ENCODE measurements at regions not wholly inside any gene's neighbourhood (a gene's known extent, or its start where the extent isn't known, plus 50 kb on each side); places are given as distances from the start of the nearest gene placed in this dataset.
A peak's percentile ranks its signal among the peaks of the same experiment; 100 is the strongest.
"Not testable (repeated sequence)": the region's sequence is repeated elsewhere in the genome, so short reads cannot be mapped to it uniquely, and the experiment has no call there.

DNA sequence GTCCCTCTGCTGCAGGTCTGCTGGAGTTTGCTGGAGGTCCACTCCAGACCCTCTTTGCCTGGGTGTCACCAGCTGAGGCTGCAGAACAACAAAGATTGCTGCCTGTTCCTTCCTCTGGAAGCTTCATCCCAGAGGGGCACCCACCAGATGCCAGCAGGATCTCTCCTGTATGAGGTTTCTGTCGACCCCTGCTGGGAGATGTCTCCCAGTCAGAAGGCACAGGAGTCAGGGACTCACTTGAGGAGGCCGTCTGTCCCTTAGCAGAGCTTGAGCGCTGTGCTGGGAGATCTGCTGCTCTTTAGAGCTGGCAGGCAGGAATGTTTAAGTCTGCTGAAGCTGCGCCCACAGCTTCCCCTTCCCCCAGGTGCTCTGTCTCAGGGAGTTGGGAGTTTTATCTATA, 196.2 kb downstream of the C4orf33 start:
- not testable (repeated sequence) for H3K27me3 Mint-ChIP-seq (ENCODE audit: low read depth in 3 of 3); DNase-seq; H3K27ac Mint-ChIP-seq; H3K36me3 Mint-ChIP-seq; H3K4me1 Mint-ChIP-seq; H3K4me3 Mint-ChIP-seq
- peaks cover 0 to 16% (median 2%) of the 10 kb centered on the region in 6 donors for H3K9me3 Mint-ChIP-seq

DNA sequence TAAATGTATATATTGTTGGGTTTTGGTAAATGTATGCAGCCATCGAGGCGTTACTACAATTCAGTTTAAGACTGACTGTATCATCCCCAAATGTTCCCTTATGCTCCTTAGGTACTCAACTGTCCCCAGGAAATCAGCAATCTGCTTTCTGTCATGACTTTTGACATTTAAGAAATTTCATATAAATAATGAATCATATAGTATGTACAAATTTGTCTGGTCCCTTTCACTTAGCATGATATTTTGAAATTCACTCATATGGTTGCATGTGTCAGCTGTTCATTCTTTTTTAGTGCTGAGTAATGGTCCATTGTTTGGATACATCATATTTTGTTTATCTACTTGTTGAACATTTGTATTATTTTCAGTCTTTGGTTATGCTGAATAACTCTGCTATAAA, 218.8 kb downstream of the C4orf33 start:
- Mint-ChIP-seq H3K36me3 (no peaks in the 10 kb centered on the region), H3K9me3 (no peaks in the 10 kb centered on the region), H3K4me1 (no peaks in the 10 kb centered on the region), H3K27me3 (ENCODE audit: low read depth in 3 of 3) (peaks cover 0 to 3% (median 3%) of the 10 kb centered on the region in 3 donors), H3K4me3 (no peak overlapping the region), H3K27ac (no peak overlapping the region)
- DNase-seq: no peak

DNA sequence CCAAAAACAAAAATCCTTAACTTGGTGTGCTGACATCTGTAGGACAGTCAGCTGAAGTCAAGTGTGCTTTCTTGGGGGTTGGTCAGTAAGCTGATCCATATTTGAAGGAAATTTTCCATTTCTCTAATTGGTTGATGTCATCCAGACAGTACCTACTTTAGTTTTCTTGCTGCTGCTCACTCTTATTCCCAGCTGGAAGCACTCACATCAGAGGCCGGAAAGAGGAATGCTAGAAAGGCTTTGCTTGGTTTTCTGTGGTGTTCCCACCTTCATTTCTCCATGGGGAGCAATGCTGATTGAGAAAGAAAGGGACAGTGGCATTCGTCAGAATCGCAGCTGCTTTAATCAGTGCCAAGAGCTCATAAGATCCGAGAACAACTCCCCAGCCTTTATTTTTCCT, 227.0 kb downstream of the C4orf33 start:
- Mint-ChIP-seq H3K4me1 (no peaks in the 10 kb centered on the region), H3K27ac (no peak overlapping the region), H3K36me3 (no peaks in the 10 kb centered on the region), H3K27me3 (ENCODE audit: low read depth in 3 of 3) (peaks cover 3 to 9% (median 4%) of the 10 kb centered on the region in 3 donors), H3K9me3 (peaks cover 0 to 6% (median 0%) of the 10 kb centered on the region in 6 donors), H3K4me3 (no peak overlapping the region)
- DNase-seq: no peak

DNA sequence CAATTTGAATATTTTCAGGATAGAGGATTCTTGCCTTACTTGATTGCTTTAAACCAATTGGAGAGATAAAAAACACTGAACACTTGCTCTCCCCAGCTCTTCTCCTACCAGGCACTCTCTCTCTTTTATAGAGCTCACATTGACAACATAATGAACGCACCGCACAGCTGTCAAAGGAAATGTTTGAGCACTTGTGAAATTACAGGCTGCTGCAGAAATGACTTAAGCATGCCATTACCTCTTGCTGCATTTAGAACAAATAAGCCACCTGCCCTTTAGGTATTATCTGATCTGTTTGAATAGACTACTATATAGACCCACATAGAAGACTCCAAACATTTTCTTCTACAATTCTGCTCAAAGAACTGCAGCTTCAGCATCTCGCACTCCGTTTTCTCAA, 227.7 kb downstream of the C4orf33 start:
- Mint-ChIP-seq H3K4me3 (no peak overlapping the region), H3K9me3 (peaks cover 0 to 6% (median 0%) of the 10 kb centered on the region in 6 donors), H3K36me3 (no peaks in the 10 kb centered on the region), H3K27me3 (ENCODE audit: low read depth in 3 of 3) (peaks cover 4 to 9% (median 5%) of the 10 kb centered on the region in 3 donors), H3K27ac (no peak overlapping the region), H3K4me1 (no peaks in the 10 kb centered on the region)
- no peak for DNase-seq

DNA sequence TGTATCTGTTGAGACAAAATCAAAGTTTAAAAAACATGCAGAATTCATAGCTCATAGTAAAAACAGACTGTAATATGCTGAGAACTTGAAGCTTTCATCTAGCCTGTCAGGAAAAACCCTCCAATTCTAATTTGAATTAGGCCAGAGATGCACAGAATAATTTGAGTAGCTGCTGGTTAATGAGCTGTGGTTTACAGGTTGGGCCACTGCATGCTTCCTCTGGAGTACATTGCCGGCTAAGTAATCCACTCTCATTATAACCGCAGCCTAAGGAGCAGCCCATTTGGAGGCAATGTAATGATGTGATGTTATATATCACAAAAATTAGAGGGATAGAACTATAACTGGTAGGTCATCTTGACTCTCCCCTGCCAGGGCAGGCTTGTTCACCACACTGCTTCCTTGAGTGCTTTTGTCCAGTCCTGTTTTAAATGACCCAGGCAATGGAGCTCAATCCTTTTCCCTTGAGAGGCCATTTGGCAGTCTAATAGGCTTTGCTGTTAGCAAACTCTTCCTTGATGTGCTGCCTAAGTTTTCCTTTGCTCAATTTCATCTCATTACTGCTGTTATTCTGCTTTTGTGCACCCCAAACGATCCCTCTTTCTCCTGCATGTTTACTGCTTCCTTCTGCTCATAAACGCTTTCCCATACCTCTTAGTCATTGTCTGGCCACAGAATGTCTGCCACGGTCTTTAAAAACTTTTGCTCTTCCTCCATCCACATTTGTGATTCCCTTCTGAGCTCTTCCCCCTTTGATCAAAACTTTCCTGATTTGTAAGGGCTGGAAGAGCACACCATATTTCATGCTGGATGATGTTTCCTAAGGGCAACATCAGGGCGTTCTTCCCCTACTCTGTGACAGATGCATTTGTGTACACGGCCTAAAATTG, 230.9 kb downstream of the C4orf33 start:
- Mint-ChIP-seq H3K27ac (no peak overlapping the region), H3K9me3 (peaks cover 0 to 2% (median 0%) of the 10 kb centered on the region in 6 donors), H3K4me1 (no peaks in the 10 kb centered on the region), H3K4me3 (no peak overlapping the region), H3K27me3 (ENCODE audit: low read depth in 3 of 3) (peaks cover 4 to 6% (median 5%) of the 10 kb centered on the region in 3 donors), H3K36me3 (no peaks in the 10 kb centered on the region)
- no peak for DNase-seq

DNA sequence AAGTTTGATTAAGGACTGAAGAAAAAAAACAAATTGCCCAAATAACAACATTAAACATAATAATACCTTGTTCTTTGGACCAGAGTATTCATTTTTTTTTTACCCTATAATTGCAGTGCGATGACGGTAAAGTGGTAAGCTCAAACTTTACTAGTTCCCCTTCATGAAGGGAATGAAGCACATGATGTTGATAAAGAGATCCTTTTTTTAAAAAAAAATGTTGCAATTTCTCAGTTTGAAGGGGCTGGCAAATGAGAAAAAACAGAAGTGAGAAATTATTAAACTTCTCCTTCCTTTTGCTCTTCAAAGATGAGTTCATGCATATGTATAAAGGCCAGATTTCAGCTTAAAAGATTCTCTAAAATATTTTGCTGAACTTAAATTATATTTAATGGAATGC, 231.7 kb downstream of the C4orf33 start:
- Mint-ChIP-seq H3K4me3 (no peak overlapping the region), H3K27me3 (ENCODE audit: low read depth in 3 of 3) (peaks cover 5 to 6% (median 6%) of the 10 kb centered on the region in 3 donors), H3K4me1 (no peaks in the 10 kb centered on the region), H3K9me3 (peaks cover 0 to 2% (median 0%) of the 10 kb centered on the region in 6 donors), H3K27ac (no peak overlapping the region), H3K36me3 (no peaks in the 10 kb centered on the region)
- DNase-seq: no peak

DNA sequence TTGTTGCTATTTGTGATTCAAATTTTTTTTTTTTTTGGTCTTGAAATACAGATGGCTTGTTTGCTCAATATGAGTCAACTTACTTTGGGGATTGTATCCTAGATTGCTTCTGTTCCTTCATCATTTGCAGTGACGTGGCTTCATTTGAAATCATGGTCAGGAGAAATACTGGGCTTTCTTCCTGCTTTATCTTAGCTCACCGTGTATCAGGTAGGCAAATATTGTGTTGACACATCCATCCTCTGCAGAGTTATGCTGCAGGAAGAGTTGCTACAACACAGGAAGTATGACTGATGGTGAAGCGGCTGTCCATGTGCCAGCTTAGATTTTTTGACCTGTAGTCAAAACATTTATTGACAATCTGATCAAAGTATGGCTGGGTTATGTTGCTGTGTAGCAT, 232.2 kb downstream of the C4orf33 start:
- Mint-ChIP-seq H3K36me3 (no peaks in the 10 kb centered on the region), H3K4me1 (no peaks in the 10 kb centered on the region), H3K27me3 (ENCODE audit: low read depth in 3 of 3) (peaks cover 5 to 8% (median 6%) of the 10 kb centered on the region in 3 donors), H3K4me3 (no peak overlapping the region), H3K27ac (no peak overlapping the region), H3K9me3 (peaks cover 0 to 2% (median 0%) of the 10 kb centered on the region in 6 donors)
- DNase-seq: no peak

DNA sequence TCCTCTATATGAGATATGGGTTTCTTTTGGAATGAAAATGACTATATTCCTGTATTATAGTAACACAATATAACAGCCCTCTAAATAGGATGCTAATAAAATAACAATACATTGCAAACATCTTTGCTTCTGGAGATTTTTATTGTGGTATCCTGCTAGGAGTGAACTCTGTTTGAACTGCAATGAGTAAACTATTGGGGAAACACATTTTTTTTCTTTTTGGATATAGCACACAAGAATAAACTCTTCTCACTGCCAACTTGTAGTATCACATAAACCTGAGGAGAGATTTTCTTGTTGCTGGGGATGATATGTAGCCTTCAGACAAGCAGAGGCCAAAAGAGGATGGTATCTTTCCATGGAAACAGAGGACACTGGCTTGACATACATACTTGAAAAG, 238.2 kb downstream of the C4orf33 start:
- Mint-ChIP-seq H3K9me3 (no peaks in the 10 kb centered on the region), H3K27me3 (ENCODE audit: low read depth in 3 of 3) (peaks cover 0 to 7% (median 5%) of the 10 kb centered on the region in 3 donors), H3K4me1 (no peaks in the 10 kb centered on the region), H3K36me3 (no peaks in the 10 kb centered on the region), H3K27ac (no peak overlapping the region), H3K4me3 (no peak overlapping the region)
- no peak for DNase-seq

DNA sequence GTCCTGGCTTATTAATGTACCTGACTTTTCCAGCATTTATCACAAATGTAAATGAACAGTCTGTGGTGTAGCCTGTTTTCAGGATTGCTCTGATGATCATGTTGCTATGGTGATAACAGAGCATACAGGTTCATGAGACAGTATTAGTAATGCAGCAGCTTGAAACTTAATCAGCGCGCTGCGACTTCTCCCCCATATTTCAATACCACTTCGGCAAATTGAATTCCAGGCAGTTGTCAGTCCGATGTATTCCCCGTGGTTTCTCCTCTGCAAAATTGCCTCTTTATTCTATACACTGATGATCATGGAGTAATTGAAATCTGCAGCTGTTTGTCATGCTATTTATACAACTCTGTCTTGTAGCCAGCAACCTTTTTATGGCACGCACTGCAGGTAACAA, 239.3 kb downstream of the C4orf33 start:
- H3K4me1 Mint-ChIP-seq: no peaks in the 10 kb centered on the region
- no peak for DNase-seq
- H3K36me3 Mint-ChIP-seq: no peaks in the 10 kb centered on the region
- H3K9me3 Mint-ChIP-seq: no peaks in the 10 kb centered on the region
- H3K4me3 Mint-ChIP-seq: no peak overlapping the region
- H3K27me3 Mint-ChIP-seq (ENCODE audit: low read depth in 3 of 3): peaks cover 0 to 9% (median 5%) of the 10 kb centered on the region in 3 donors
- no peak overlapping the region for H3K27ac Mint-ChIP-seq

DNA sequence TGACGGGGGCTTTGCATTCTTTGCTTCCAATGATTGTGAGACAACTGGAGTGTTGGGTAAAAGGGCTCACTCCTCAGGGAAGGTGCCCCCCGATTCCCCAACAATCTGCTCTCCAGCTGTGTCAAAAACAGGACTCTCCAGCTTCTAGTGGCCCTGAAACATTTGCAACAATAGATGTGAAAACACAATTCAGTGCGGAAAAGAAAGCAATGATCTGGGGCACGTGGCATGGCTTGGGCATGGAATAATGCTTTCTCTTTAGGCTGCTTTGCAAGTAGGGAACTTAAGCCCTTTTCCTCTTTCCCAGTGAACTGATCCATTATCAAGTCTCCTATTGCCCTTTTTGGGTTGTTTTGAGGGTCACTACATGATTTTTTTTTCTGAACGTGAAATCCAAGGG, 239.9 kb downstream of the C4orf33 start:
- H3K4me3 Mint-ChIP-seq: no peak overlapping the region
- H3K9me3 Mint-ChIP-seq: no peaks in the 10 kb centered on the region
- H3K27me3 Mint-ChIP-seq (ENCODE audit: low read depth in 3 of 3): peaks cover 0 to 9% (median 5%) of the 10 kb centered on the region in 3 donors
- H3K4me1 Mint-ChIP-seq: no peaks in the 10 kb centered on the region
- DNase-seq: no peak
- H3K36me3 Mint-ChIP-seq: no peaks in the 10 kb centered on the region
- no peak overlapping the region for H3K27ac Mint-ChIP-seq

DNA sequence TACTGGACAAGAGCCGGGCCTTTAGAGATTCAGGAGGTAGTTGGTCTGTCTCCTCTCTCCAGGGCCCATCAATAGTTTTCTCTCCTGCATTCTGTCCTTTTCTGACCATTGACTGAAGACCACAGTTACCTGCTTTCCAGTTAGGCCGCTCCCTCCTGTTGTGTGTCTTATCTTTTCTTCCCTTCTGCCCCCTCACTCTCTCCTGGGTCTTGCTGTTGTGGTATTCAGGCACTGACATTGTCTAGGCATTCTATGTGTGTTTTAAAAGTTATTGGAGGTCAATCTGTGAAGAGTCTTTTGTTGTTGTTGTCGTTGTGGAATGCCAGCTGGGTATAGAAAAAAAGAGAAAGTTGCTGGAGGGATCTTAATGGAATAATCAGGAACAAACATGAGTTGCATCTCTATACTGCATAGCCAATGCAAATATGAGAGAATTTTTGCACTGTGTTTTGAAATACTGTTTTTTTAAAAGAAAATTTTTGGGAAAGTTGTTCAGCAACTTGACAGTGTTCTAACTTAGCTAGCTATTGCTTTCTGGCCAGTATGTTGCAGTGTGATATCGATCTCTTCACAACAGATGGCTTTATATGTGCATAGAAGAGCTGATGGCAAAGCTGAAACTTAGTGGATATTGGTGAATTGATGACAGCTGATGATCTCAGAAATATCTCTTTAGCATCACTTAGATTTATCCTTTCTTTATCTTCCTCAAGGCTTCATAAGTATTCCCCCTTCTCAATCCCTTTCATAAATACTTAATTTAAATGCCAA, 240.7 kb downstream of the C4orf33 start:
- no peaks in the 10 kb centered on the region for H3K36me3 Mint-ChIP-seq
- H3K27ac Mint-ChIP-seq: no peak overlapping the region
- H3K27me3 Mint-ChIP-seq (ENCODE audit: low read depth in 3 of 3): peaks cover 0 to 9% (median 5%) of the 10 kb centered on the region in 3 donors
- no peak for DNase-seq
- H3K4me1 Mint-ChIP-seq: no peaks in the 10 kb centered on the region
- no peaks in the 10 kb centered on the region for H3K9me3 Mint-ChIP-seq
- H3K4me3 Mint-ChIP-seq: no peak overlapping the region

DNA sequence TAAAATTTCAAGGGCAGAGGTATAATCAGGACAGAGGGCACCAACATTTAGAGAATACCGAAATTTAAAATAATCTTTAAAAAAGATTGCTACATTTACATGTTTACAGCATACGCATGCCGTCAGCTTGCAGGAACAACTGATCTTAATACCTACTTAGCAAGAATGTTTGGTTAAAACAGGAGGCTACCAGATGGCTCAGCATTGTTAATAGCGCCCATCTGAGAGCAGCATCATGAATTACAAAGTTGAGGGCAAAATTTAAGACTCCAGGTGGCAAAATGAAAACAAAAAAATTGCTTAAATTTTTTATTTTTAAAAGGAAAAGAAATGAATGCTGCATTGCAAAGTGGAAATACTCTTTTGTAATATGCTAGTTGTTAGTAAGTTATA, 241.3 kb downstream of the C4orf33 start:
- H3K4me3 Mint-ChIP-seq: no peak overlapping the region
- no peak for DNase-seq
- H3K36me3 Mint-ChIP-seq: no peaks in the 10 kb centered on the region
- H3K27me3 Mint-ChIP-seq (ENCODE audit: low read depth in 3 of 3): peaks cover 0 to 9% (median 5%) of the 10 kb centered on the region in 3 donors
- no peak overlapping the region for H3K27ac Mint-ChIP-seq
- H3K9me3 Mint-ChIP-seq: no peaks in the 10 kb centered on the region
- no peaks in the 10 kb centered on the region for H3K4me1 Mint-ChIP-seq

DNA sequence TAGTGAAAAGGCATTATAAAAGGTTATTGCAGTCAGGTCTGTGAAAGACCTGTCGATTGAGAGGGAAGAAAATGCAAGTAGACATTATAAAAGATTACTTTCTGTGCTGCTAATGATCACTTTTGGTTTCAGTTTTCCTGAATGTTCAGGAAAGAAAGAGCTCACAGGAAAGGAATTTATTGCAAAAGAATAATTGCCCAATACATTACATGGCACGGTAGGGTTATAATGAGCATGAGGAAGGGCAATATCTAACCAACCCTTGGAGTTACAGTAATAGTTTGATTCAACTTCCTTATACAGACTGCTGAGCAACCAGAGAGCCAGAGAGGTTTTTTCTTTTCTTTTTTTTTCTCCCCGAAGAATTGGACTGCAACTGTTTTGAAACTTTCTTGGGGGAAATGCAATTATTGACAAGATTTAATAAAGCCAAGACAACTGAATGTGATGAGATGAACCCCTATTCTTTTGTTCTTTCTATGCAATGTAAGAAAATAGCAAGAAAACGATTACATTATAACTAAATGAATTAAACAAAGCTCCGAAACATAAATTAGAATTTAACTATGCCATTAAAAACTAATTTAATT, 247.0 kb downstream of the C4orf33 start:
- H3K4me3 Mint-ChIP-seq: no peak overlapping the region
- no peak overlapping the region for H3K27ac Mint-ChIP-seq

DNA sequence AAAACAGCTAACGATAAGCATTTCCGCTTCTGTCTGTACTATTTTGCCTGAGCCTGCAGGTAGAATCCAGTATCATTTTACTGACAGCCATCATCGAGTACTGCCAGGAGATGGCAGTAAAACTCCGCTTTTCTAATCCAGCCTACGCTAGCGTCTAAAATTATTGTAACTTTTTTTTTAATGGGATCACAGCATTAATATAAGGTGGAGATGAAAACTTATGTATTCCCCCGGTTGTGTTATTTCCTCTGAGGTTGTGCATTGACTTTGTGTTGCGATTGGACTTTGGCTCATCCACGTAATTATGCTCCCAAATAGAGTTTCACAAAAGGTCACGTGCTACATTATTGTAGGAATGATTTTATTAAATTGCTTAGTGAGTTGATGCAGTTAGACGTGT, 248.1 kb downstream of the C4orf33 start:
- peak in 1 of 3 donors; percentile 4 for DNase-seq
- Mint-ChIP-seq H3K27ac (no peak overlapping the region), H3K27me3 (ENCODE audit: low read depth in 3 of 3) (peaks cover 3 to 8% (median 5%) of the 10 kb centered on the region in 3 donors), H3K9me3 (peaks cover 0 to 2% (median 0%) of the 10 kb centered on the region in 6 donors), H3K4me1 (peaks cover 0 to 1% of the 10 kb centered on the region in 2 donors), H3K36me3 (no peaks in the 10 kb centered on the region), H3K4me3 (no peak overlapping the region)

More for the DNA sequence above, 247.0 kb downstream of the C4orf33 start:
- H3K4me1 Mint-ChIP-seq: peaks cover 0 to 1% of the 10 kb centered on the region in 2 donors
- no peak for DNase-seq
- peaks cover 3 to 11% (median 8%) of the 10 kb centered on the region in 3 donors for H3K27me3 Mint-ChIP-seq (ENCODE audit: low read depth in 3 of 3)
- H3K9me3 Mint-ChIP-seq: no peaks in the 10 kb centered on the region
- H3K36me3 Mint-ChIP-seq: no peaks in the 10 kb centered on the region
